Calu3 (cell line): ENCODE measurements at regions not wholly inside any gene's neighbourhood (a gene's known extent, or its start where the extent isn't known, plus 50 kb on each side); places are given as distances from the start of the nearest gene placed in this dataset.

Experiments
- BruUV-seq: library from RNA; stranded (reverse); fragments of 400-500 nt; replicated peaks from 2 replicates; lab custom pipeline; 2021; lab: Mats Ljungman, UMichigan
- CTCF ChIA-PET: fragments of 300-600 bp; sonication (Branson Sonifier 250); formaldehyde crosslinking; loops from one replicate; lab custom pipeline; 2022; ENCODE audit warnings: antibody characterized with exemption; lab: Charles Lee
- DNase-seq: peaks from one replicate; pipeline ENCODE4 v3.0.0; 2022
- H3K27ac Mint-ChIP-seq: one replicate; pipeline ENCODE4 v1.8.0; 2022; ENCODE audit warnings: mixed read lengths; ENCODE audit not compliant: unreplicated experiment
- H3K27me3 Mint-ChIP-seq: one replicate; pipeline ENCODE4 v1.8.0; 2022; ENCODE audit warnings: mixed read lengths; ENCODE audit not compliant: unreplicated experiment
- H3K36me3 Mint-ChIP-seq: one replicate; pipeline ENCODE4 v1.8.0; 2022; ENCODE audit warnings: mild to moderate bottlenecking, moderate library complexity, mixed read lengths; ENCODE audit not compliant: insufficient read depth, unreplicated experiment
- H3K4me1 Mint-ChIP-seq: one replicate; pipeline ENCODE4 v1.8.0; 2022; ENCODE audit warnings: mild to moderate bottlenecking, low read depth, mixed read lengths; ENCODE audit not compliant: unreplicated experiment
- H3K4me3 Mint-ChIP-seq: one replicate; pipeline ENCODE4 v1.8.0; 2022; ENCODE audit warnings: mild to moderate bottlenecking, low read depth, moderate library complexity, mixed read lengths; ENCODE audit not compliant: unreplicated experiment
- H3K9me3 Mint-ChIP-seq: one replicate; pipeline ENCODE4 v1.8.0; 2022; ENCODE audit warnings: low read depth, mixed read lengths; ENCODE audit not compliant: unreplicated experiment
- intact Hi-C: fragments of 100-400 bp; cut with micrococcal nuclease; formaldehyde crosslinking; loops from one replicate; pipeline ENCODE4 v1.10.0; 2022; ENCODE audit not compliant: unreplicated experiment
- TF ChIP-seq, protein P1 (sequence below): fragments of 200-600 bp; IDR thresholded peaks from one replicate; pipeline ENCODE4 v1.8.0; 2022; ENCODE audit warnings: antibody characterized with exemption; ENCODE audit not compliant: unreplicated experiment

DNA sequence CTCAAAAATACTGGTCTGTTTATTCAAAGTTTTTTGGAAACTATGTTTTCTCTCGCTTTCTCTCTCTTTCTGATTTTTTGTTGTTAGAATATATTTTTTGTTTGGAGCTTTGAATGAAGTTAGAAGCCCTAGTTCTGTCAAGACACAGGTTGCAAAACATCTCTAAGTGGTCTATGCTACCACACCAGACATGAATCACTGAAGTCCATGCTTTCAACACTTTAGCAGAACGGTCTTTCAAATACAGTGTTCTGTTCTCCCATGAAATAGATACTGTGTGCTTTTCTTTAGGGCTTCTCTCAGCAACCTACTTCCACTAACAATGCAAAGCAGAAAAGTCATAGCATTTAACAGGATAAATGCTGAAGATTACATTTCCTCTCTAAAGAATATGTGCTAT lies 392.5 kb downstream of the TMEM167A start:
- H3K36me3 Mint-ChIP-seq: no peaks in the 10 kb centered on the region
- CTCF ChIA-PET: no interaction called here
- TF ChIP-seq, protein P1, sequence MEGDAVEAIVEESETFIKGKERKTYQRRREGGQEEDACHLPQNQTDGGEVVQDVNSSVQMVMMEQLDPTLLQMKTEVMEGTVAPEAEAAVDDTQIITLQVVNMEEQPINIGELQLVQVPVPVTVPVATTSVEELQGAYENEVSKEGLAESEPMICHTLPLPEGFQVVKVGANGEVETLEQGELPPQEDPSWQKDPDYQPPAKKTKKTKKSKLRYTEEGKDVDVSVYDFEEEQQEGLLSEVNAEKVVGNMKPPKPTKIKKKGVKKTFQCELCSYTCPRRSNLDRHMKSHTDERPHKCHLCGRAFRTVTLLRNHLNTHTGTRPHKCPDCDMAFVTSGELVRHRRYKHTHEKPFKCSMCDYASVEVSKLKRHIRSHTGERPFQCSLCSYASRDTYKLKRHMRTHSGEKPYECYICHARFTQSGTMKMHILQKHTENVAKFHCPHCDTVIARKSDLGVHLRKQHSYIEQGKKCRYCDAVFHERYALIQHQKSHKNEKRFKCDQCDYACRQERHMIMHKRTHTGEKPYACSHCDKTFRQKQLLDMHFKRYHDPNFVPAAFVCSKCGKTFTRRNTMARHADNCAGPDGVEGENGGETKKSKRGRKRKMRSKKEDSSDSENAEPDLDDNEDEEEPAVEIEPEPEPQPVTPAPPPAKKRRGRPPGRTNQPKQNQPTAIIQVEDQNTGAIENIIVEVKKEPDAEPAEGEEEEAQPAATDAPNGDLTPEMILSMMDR: no peak
- H3K27me3 Mint-ChIP-seq: no peaks in the 10 kb centered on the region
- no TSS peak for BruUV-seq
- H3K4me1 Mint-ChIP-seq: peaks cover 10% of the 10 kb centered on the region
- intact Hi-C loops: no loop called here
- DNase-seq: no peak
- H3K4me3 Mint-ChIP-seq: no peak overlapping the region
- H3K9me3 Mint-ChIP-seq: no peaks in the 10 kb centered on the region
- H3K27ac Mint-ChIP-seq: no peak overlapping the region

GRCh38 chr5:82684165-82684564 lies 393.0 kb downstream of the TMEM167A start:
- Mint-ChIP-seq H3K27me3 (no peaks in the 10 kb centered on the region), H3K27ac (no peak overlapping the region), H3K4me1 (peaks cover 10% of the 10 kb centered on the region), H3K9me3 (no peaks in the 10 kb centered on the region), H3K4me3 (no peak overlapping the region), H3K36me3 (no peaks in the 10 kb centered on the region)
- no peak for DNase-seq
- TF ChIP-seq, protein P1: no peak
- BruUV-seq: no TSS peak
- CTCF ChIA-PET: no interaction called here
- intact Hi-C loops: no loop called here

GRCh38 chr5:82679660-82680059 lies 397.5 kb downstream of the TMEM167A start:
- intact Hi-C loops: no loop called here
- Mint-ChIP-seq H3K27me3 (no peaks in the 10 kb centered on the region), H3K27ac (no peak overlapping the region), H3K4me1 (no peaks in the 10 kb centered on the region), H3K36me3 (no peaks in the 10 kb centered on the region), H3K4me3 (no peak overlapping the region), H3K9me3 (no peaks in the 10 kb centered on the region)
- TF ChIP-seq, protein P1: no peak
- no peak for DNase-seq
- no TSS peak for BruUV-seq
- CTCF ChIA-PET: no interaction called here

DNA sequence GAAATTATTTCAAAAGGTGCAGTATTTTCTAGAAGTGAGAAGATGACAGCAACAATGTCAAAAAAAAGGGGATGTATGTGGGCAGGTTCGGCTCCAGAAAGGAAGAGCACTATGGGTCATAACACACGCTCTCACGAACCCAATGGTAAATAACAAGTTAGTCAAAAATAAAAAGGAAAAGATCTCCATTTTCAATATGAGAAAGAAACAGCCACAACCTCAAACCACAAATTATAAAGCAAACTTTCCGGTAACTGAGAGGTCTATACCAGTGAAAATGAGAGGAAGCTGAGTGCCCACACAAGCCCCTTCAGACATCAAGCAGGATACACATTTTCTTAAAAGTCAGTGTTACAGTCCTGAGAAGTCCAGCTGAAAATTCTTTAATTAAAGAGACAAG lies 398.5 kb upstream of the RPS23 start:
- DNase-seq: no peak
- no TSS peak for BruUV-seq
- no peaks in the 10 kb centered on the region for H3K27me3 Mint-ChIP-seq
- no peaks in the 10 kb centered on the region for H3K4me1 Mint-ChIP-seq
- intact Hi-C loops: no loop called here
- H3K9me3 Mint-ChIP-seq: no peaks in the 10 kb centered on the region
- H3K36me3 Mint-ChIP-seq: no peaks in the 10 kb centered on the region
- H3K4me3 Mint-ChIP-seq: no peak overlapping the region
- CTCF ChIA-PET: no interaction called here
- TF ChIP-seq, protein P1: no peak
- H3K27ac Mint-ChIP-seq: no peak overlapping the region
